ENCODE measurements at regions not wholly inside any gene's neighbourhood (a gene's known extent, or its start where the extent isn't known, plus 50 kb on each side); places are given as distances from the start of the nearest gene placed in this dataset.
A peak's percentile ranks its signal among the peaks of the same experiment; 100 is the strongest.

DNA sequence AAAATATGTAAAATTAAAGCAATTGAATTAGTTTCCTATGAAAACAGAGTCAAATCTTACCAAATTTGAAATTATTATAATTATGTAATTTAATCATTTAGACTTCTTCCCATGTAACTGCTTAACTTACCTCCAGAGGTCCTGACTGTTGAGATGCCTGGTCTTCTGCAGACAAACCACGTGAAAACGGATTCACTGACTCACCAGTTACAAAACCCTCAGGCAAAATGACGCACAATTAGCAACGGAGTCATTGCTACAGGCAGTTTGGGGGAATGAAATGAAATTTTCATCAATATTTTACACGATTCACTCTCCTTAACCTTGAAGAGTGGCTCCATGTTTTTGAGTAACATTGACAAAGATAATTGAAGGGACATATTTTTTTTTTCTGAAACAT is 460.8 kb downstream of the MTRR start:
- TF ChIP-seq, protein P1, sequence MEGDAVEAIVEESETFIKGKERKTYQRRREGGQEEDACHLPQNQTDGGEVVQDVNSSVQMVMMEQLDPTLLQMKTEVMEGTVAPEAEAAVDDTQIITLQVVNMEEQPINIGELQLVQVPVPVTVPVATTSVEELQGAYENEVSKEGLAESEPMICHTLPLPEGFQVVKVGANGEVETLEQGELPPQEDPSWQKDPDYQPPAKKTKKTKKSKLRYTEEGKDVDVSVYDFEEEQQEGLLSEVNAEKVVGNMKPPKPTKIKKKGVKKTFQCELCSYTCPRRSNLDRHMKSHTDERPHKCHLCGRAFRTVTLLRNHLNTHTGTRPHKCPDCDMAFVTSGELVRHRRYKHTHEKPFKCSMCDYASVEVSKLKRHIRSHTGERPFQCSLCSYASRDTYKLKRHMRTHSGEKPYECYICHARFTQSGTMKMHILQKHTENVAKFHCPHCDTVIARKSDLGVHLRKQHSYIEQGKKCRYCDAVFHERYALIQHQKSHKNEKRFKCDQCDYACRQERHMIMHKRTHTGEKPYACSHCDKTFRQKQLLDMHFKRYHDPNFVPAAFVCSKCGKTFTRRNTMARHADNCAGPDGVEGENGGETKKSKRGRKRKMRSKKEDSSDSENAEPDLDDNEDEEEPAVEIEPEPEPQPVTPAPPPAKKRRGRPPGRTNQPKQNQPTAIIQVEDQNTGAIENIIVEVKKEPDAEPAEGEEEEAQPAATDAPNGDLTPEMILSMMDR (IDR thresholded peaks at IDR 0.05; ENCODE audit: borderline replicate concordance, control extremely low read depth, extremely low read depth, insufficient read depth, missing control alignments), result no peak
- in situ Hi-C loops (cut with MboI; ENCODE audit: low sequenced_read_pairs, unreplicated experiment), result no loop called here
- no peak for DNase-seq (ENCODE audit: low spot score)

DNA sequence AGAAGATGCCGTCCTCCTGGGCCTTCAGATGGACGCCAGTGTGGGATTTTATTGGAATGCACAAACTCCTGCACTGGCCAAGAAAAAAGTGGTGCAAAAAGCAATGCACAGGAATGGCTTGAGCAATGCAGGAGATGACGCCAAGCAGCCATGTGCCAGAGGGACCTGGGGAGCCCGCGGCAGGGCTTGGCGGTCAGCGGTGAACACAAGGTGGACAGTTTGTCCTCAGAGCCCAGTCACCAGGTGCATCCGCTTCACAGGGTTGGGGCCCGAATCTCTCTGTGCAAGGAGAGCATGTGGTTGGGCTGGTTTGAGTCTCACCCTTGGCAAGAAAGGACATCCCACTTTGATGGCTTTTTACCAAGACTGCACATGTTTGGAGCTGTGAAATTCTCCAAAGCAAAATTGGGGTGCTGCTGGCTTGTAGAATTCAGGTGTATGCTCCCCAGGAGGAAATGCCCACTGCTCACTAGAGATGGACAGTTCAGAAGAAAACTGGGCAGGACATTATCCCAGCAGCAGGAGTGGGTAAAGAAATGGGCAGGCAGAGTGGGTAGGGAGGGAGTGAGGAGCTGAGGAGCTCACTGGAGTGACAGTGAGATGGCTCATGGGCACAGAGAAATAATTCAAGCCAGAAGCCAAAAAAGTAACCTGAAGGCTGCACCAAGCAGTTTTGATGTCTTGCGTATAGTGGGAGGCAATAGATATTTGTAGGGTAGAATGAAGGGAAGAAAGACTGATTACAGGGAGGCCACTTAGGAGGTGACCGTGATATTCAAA is 463.9 kb downstream of the MTRR start:
- no peak for DNase-seq (ENCODE audit: low spot score)
- TF ChIP-seq, protein P1 (IDR thresholded peaks at IDR 0.05; ENCODE audit: borderline replicate concordance, control extremely low read depth, extremely low read depth, insufficient read depth, missing control alignments), result no peak
- in situ Hi-C loops (cut with MboI; ENCODE audit: low sequenced_read_pairs, unreplicated experiment), result no loop called here

DNA sequence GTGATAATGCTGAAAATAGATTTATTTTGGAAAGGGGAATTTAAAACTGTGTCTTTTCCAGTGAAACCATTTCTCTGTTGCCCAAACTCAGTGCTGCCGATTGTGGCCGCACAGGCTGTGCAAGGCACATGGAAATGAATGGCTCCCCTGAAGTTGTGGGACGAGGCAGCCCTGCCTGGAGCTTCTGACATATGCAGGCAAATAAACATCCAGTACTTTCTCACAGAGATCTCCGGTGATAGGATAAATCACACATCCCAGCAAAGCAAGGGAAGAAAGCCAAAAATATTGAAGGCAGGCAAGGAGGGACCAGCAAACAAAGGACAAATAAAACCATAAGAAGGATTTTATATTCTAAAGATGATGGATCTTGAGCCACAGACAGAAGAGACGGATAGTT is 464.5 kb downstream of the MTRR start:
- in situ Hi-C loops (cut with MboI; ENCODE audit: low sequenced_read_pairs, unreplicated experiment), result no loop called here
- DNase-seq (ENCODE audit: low spot score), result no peak
- TF ChIP-seq, protein P1 (IDR thresholded peaks at IDR 0.05; ENCODE audit: borderline replicate concordance, control extremely low read depth, extremely low read depth, insufficient read depth, missing control alignments), result no peak

DNA sequence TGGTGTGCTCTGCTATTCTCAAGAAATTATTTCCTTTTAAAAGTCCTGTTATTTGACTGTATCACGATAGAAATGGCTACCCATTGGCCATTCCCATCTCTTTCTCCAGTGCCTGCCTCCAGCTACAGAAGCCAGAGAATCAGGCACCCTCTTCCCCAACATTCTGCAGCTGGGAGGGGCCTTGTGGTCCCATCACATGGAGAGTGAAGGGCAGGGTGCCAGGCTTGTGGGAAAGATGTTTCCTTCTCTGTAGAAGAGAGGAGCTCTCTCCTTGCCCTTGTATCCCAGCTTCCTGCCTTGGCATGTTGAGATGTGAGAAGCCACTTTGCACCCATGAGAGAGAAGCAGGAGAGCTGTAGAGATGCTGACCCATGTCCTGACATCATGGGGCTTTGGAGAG is 465.0 kb downstream of the MTRR start:
- no peak for DNase-seq (ENCODE audit: low spot score)
- in situ Hi-C loops (cut with MboI; ENCODE audit: low sequenced_read_pairs, unreplicated experiment), result no loop called here

DNA sequence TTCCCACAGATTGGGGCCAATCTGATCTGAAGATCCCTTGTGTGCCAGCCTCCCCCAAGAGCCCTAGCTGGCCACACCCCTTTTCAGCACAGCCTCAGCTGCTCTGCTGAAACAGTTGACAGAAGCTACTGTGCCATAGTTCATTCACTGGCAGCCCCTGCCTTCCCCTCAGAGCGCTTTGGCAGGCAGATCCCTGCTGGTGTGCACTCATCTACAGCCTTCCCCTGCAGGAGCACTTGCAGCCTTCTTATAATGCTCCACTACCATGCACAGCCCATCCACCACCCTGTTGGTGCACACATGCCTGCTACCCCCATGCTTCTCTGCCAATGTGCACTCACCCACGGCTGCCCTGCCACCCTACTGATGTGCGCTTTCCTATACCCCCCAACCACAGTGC is 471.3 kb downstream of the MTRR start:
- in situ Hi-C loops (cut with MboI; ENCODE audit: low sequenced_read_pairs, unreplicated experiment), result no loop called here
- DNase-seq (ENCODE audit: low spot score), result no peak
- TF ChIP-seq, protein P1 (IDR thresholded peaks at IDR 0.05; ENCODE audit: borderline replicate concordance, control extremely low read depth, extremely low read depth, insufficient read depth, missing control alignments), result no peak

More for the DNA sequence above, 465.0 kb downstream of the MTRR start:
- TF ChIP-seq, protein P1 (IDR thresholded peaks at IDR 0.05; ENCODE audit: borderline replicate concordance, control extremely low read depth, extremely low read depth, insufficient read depth, missing control alignments), result no peak

DNA sequence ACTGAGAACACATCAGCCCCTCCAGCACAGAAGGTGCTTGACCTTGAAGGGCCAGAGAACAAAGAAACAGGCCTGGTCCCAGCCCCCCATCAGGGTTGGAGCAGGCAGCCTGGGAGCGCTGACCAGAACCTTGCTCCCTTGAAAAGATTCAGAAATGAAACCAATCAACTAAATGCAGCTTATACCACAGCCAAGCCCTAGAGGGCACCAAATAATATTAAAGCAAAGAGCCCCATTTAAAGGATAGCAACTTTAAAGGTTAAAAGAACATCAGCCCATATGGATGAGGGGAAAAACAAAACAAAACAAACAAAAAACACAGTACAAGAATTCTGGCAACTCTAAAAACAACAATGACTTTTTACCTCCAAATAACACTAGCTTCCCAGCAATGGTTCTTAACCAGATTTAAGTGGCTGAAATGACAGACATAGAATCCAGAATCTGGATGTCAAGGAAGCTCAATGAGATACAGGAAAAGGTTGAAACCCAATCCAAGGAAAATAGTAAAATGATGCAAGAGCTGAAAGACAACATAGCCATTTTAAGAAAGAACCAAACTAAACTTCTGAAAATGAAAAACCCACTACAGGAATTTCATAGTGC is 471.9 kb downstream of the MTRR start:
- TF ChIP-seq, protein P1 (IDR thresholded peaks at IDR 0.05; ENCODE audit: borderline replicate concordance, control extremely low read depth, extremely low read depth, insufficient read depth, missing control alignments), result peak; percentile 21
- no peak for DNase-seq (ENCODE audit: low spot score)
- in situ Hi-C loops (cut with MboI; ENCODE audit: low sequenced_read_pairs, unreplicated experiment), result no loop called here
